GM23338 (cell line): ENCODE measurements at regions not wholly inside any gene's neighbourhood (a gene's known extent, or its start where the extent isn't known, plus 50 kb on each side); places are given as distances from the start of the nearest gene placed in this dataset.

ENCODE experiments used
- CREB1 ChIP-seq: fragments of 250-450 bp; sonication (Bioruptor Pico); IDR thresholded peaks from 2 replicates; pipeline ENCODE4 v1.5.0; 2020; ENCODE audit warnings: low read depth, mild to moderate bottlenecking, moderate library complexity
- EZH2 ChIP-seq: fragments of 200-600 bp; sonication (generic); IDR thresholded peaks from one replicate; pipeline ENCODE4 v1.8.0; 2017; ENCODE audit warnings: antibody characterized with exemption, mild to moderate bottlenecking, low read depth; ENCODE audit not compliant: unreplicated experiment
- EZH2phosphoT487 ChIP-seq: fragments of 200-600 bp; sonication (generic); IDR thresholded peaks from one replicate; pipeline ENCODE4 v1.8.1; 2018; ENCODE audit warnings: antibody characterized with exemption; ENCODE audit not compliant: unreplicated experiment
- JUNB ChIP-seq: IDR thresholded peaks from one replicate; pipeline ENCODE4 v1.6.1; 2016; ENCODE audit warnings: antibody characterized with exemption; ENCODE audit not compliant: unreplicated experiment
- NANOG ChIP-seq: IDR thresholded peaks from 2 replicates; pipeline ENCODE4 v1.6.1; 2016; ENCODE audit warnings: antibody characterized with exemption, borderline replicate concordance
- POLR2AphosphoS5 ChIP-seq: IDR thresholded peaks from 2 replicates; pipeline ENCODE4 v1.6.1; 2016; ENCODE audit warnings: antibody characterized with exemption, low read depth
- ZNF114 ChIP-seq: fragments of 250-450 bp; sonication (Bioruptor Pico); IDR thresholded peaks from 2 replicates; pipeline ENCODE4 v1.5.0; 2020; ENCODE audit warnings: mild to moderate bottlenecking, moderate library complexity
- ZNF331 ChIP-seq: fragments of 250-450 bp; sonication (Bioruptor Pico); IDR thresholded peaks from 2 replicates; pipeline ENCODE4 v1.5.0; 2020; ENCODE audit warnings: low read depth, mild to moderate bottlenecking, moderate library complexity
- TF ChIP-seq, protein P1 (sequence below), 2 experiments: fragments of 200-600 bp in 1 of 2; sonication (generic) in 1 of 2; conservative IDR thresholded peaks; 2 replicates each; pipeline versions ENCODE4 v1.5.1 to v1.6.1; 2016 to 2017; ENCODE audit warnings: antibody characterized with exemption in 2 of 2, low read depth in 2 of 2, mild to moderate bottlenecking in 2 of 2, moderate library complexity in 1 of 2
- TF ChIP-seq, protein P2 (sequence below): IDR thresholded peaks from one replicate; pipeline ENCODE4 v1.6.1; 2018; ENCODE audit warnings: antibody characterized with exemption; ENCODE audit not compliant: unreplicated experiment
- TF ChIP-seq, protein P3 (sequence below): IDR thresholded peaks from 2 replicates; pipeline ENCODE4 v1.6.1; 2016; ENCODE audit warnings: antibody characterized with exemption

GRCh38 chr4:189547559-189547958, 393.1 kb upstream of the FRG1 start:
- TF ChIP-seq, protein P1, sequence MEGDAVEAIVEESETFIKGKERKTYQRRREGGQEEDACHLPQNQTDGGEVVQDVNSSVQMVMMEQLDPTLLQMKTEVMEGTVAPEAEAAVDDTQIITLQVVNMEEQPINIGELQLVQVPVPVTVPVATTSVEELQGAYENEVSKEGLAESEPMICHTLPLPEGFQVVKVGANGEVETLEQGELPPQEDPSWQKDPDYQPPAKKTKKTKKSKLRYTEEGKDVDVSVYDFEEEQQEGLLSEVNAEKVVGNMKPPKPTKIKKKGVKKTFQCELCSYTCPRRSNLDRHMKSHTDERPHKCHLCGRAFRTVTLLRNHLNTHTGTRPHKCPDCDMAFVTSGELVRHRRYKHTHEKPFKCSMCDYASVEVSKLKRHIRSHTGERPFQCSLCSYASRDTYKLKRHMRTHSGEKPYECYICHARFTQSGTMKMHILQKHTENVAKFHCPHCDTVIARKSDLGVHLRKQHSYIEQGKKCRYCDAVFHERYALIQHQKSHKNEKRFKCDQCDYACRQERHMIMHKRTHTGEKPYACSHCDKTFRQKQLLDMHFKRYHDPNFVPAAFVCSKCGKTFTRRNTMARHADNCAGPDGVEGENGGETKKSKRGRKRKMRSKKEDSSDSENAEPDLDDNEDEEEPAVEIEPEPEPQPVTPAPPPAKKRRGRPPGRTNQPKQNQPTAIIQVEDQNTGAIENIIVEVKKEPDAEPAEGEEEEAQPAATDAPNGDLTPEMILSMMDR (conservative IDR thresholded peaks at IDR 0.05; ENCODE audit: low read depth in 2 of 2) = no peak
- no peak for TF ChIP-seq EZH2phosphoT487
- TF ChIP-seq POLR2AphosphoS5 = no peak
- TF ChIP-seq JUNB = no peak
- TF ChIP-seq, protein P2, sequence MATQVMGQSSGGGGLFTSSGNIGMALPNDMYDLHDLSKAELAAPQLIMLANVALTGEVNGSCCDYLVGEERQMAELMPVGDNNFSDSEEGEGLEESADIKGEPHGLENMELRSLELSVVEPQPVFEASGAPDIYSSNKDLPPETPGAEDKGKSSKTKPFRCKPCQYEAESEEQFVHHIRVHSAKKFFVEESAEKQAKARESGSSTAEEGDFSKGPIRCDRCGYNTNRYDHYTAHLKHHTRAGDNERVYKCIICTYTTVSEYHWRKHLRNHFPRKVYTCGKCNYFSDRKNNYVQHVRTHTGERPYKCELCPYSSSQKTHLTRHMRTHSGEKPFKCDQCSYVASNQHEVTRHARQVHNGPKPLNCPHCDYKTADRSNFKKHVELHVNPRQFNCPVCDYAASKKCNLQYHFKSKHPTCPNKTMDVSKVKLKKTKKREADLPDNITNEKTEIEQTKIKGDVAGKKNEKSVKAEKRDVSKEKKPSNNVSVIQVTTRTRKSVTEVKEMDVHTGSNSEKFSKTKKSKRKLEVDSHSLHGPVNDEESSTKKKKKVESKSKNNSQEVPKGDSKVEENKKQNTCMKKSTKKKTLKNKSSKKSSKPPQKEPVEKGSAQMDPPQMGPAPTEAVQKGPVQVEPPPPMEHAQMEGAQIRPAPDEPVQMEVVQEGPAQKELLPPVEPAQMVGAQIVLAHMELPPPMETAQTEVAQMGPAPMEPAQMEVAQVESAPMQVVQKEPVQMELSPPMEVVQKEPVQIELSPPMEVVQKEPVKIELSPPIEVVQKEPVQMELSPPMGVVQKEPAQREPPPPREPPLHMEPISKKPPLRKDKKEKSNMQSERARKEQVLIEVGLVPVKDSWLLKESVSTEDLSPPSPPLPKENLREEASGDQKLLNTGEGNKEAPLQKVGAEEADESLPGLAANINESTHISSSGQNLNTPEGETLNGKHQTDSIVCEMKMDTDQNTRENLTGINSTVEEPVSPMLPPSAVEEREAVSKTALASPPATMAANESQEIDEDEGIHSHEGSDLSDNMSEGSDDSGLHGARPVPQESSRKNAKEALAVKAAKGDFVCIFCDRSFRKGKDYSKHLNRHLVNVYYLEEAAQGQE = no peak
- TF ChIP-seq CREB1 (CRISPR knock-in tag) = no peak
- TF ChIP-seq NANOG = no peak
- TF ChIP-seq EZH2 = no peak
- no peak for TF ChIP-seq ZNF114 (CRISPR knock-in tag)
- TF ChIP-seq, protein P3, sequence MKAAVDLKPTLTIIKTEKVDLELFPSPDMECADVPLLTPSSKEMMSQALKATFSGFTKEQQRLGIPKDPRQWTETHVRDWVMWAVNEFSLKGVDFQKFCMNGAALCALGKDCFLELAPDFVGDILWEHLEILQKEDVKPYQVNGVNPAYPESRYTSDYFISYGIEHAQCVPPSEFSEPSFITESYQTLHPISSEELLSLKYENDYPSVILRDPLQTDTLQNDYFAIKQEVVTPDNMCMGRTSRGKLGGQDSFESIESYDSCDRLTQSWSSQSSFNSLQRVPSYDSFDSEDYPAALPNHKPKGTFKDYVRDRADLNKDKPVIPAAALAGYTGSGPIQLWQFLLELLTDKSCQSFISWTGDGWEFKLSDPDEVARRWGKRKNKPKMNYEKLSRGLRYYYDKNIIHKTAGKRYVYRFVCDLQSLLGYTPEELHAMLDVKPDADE = no peak
- TF ChIP-seq ZNF331 (CRISPR knock-in tag) = no peak
